K562 (cell line): ENCODE measurements at regions not wholly inside any gene's neighbourhood (a gene's known extent, or its start where the extent isn't known, plus 50 kb on each side); places are given as distances from the start of the nearest gene placed in this dataset.

Source experiments
- ATAC-seq: fragments of 200-7000 bp; cut with Tn5 transposase; 3 replicates; pipeline ENCODE4 v1.9.1; 2020; ENCODE audit warnings: moderate library complexity
- BruUV-seq: library from RNA; stranded (reverse); fragments of 400-500 nt; replicated peaks from 2 replicates; lab custom pipeline; 2021; lab: Mats Ljungman, UMichigan
- CTCF ChIA-PET: fragments of 300-600 bp; formaldehyde crosslinking; extraction: SDS; loops from one replicate; lab custom pipeline; 2021; ENCODE audit warnings: low intra/inter-chr PET ratio; lab: Yijun Ruan, JAX
- POLR2A ChIA-PET: fragments of 300-600, 350-650 bp; sonication (Branson Sonifier 250); formaldehyde crosslinking; extraction: SDS; loops from one replicate; lab custom pipeline; 2021; ENCODE audit warnings: antibody characterized with exemption, inconsistent platforms; lab: Yijun Ruan, JAX
- DNase-seq, 4 experiments: peaks; one replicate each; pipeline versions ENCODE4 v3.0.0 to v3.0.0-alpha.2; 2011 to 2018; ENCODE audit warnings: low spot score in 3 of 4, mixed read lengths in 3 of 4; ENCODE audit errors: extremely low read depth in 1 of 4
- FAIRE-seq: peaks from 2 replicates; lab custom pipeline; 2011; peaks lifted over from hg19 to GRCh38; lab: Jason Lieb, UNC
- H2AFZ ChIP-seq: 2 replicates; pipeline ENCODE4 v1.6.0; 2011; ENCODE audit warnings: low read depth, low read length, control low read depth, inconsistent platforms
- H3K27ac ChIP-seq: fragments of 200-600 bp; 3 replicates; pipeline ENCODE4 v1.8.0; 2011; ENCODE audit warnings: low read depth, mild to moderate bottlenecking, control low read depth, inconsistent platforms, low read length, moderate library complexity, mixed read lengths; ENCODE audit errors: extremely low read depth
- H3K27me3 ChIP-seq, 2 experiments: fragments of 300-600 bp in 1 of 2; 2 replicates in 1 of 2; 3 replicates in 1 of 2; pipeline versions ENCODE4 v1.6.0 to v1.8.0; 2011; ENCODE audit warnings: inconsistent platforms in 2 of 2, low read length in 2 of 2, mild to moderate bottlenecking in 1 of 2, mixed read lengths in 1 of 2, moderate library complexity in 1 of 2; ENCODE audit not compliant: control insufficient read depth in 2 of 2, insufficient read depth in 2 of 2
- H3K36me3 ChIP-seq: fragments of 300-600 bp; 3 replicates; pipeline ENCODE4 v1.8.0; 2011; ENCODE audit warnings: mild to moderate bottlenecking, low read length, inconsistent platforms; ENCODE audit not compliant: control insufficient read depth, insufficient read depth
- H3K4me1 ChIP-seq, 2 experiments: fragments of 200-600 bp in 1 of 2; replicated peaks in 1 of 2; 2 replicates in 1 of 2; 3 replicates in 1 of 2; pipeline versions ENCODE4 v1.5.1 to v1.8.0; 2011; ENCODE audit warnings: inconsistent platforms in 2 of 2, low read length in 2 of 2, mild to moderate bottlenecking in 1 of 2, mixed read lengths in 1 of 2, moderate library complexity in 1 of 2; ENCODE audit not compliant: control insufficient read depth in 2 of 2, insufficient read depth in 2 of 2
- H3K4me2 ChIP-seq: 2 replicates; pipeline ENCODE4 v1.6.1; 2011; ENCODE audit warnings: low read length, control low read depth, inconsistent platforms, mixed read lengths; ENCODE audit not compliant: insufficient read depth
- H3K4me3 ChIP-seq: fragments of 200-600 bp; sonication (generic), shearing (Covaris generic); 2 replicates; pipeline ENCODE4 v1.5.1; 2016; ENCODE audit warnings: control low read depth, inconsistent platforms
- H3K79me2 ChIP-seq: fragments of 200-600 bp; 3 replicates; pipeline ENCODE4 v1.8.0; 2011; ENCODE audit warnings: low read length, inconsistent platforms; ENCODE audit not compliant: control insufficient read depth, insufficient read depth
- H3K9ac ChIP-seq, 2 experiments: 2 replicates each; pipeline versions ENCODE4 v1.6.0 to v1.6.1; 2011; ENCODE audit warnings: low read depth in 2 of 2, low read length in 2 of 2, control low read depth in 1 of 2, inconsistent platforms in 1 of 2, mild to moderate bottlenecking in 1 of 2, mixed read lengths in 1 of 2; ENCODE audit not compliant: insufficient read depth in 1 of 2
- H3K9me1 ChIP-seq: one replicate; pipeline ENCODE4 v1.6.0; 2011; ENCODE audit warnings: inconsistent platforms, mild to moderate bottlenecking, low read length, moderate library complexity; ENCODE audit not compliant: control insufficient read depth, insufficient read depth
- H3K9me3 ChIP-seq: replicated peaks from 2 replicates; pipeline ENCODE4 v1.5.1; 2011; ENCODE audit warnings: low read depth, low read length, inconsistent platforms; ENCODE audit not compliant: control insufficient read depth, insufficient read depth
- H4K20me1 ChIP-seq: replicated peaks from 2 replicates; pipeline ENCODE4 v1.6.1; 2011; ENCODE audit warnings: low read length, inconsistent platforms, mixed read lengths; ENCODE audit not compliant: control insufficient read depth, insufficient read depth
- ARID1B ChIP-seq: fragments of 450-650 bp; IDR thresholded peaks from 2 replicates; pipeline ENCODE4 v1.6.1; 2016; ENCODE audit warnings: antibody characterized with exemption, mild to moderate bottlenecking, inconsistent platforms
- BACH1 ChIP-seq: fragments of 200-800 bp; sonication (Bioruptor generic); IDR thresholded peaks from 2 replicates; pipeline ENCODE4 v1.6.1; 2016; ENCODE audit warnings: missing genetic modification characterization, missing compliant biosample characterization
- CCNT2 ChIP-seq: IDR thresholded peaks from 2 replicates; pipeline ENCODE4 v1.6.1; 2011; ENCODE audit warnings: borderline replicate concordance, low read depth, mild to moderate bottlenecking, moderate library complexity, mixed read lengths, low read length; ENCODE audit not compliant: insufficient read length; ENCODE audit errors: extremely low read depth
- HDGF ChIP-seq: fragments of 450-650 bp; IDR thresholded peaks from 2 replicates; pipeline ENCODE4 v1.6.1; 2016
- MAFG ChIP-seq: fragments of 450-650 bp; conservative IDR thresholded peaks from 2 replicates; pipeline ENCODE4 v1.6.1; 2016; ENCODE audit warnings: missing genetic modification characterization, missing compliant biosample characterization
- MEIS2 ChIP-seq: fragments of 450-650 bp; IDR thresholded peaks from 2 replicates; pipeline ENCODE4 v1.6.1; 2014; ENCODE audit warnings: mild to moderate bottlenecking; ENCODE audit not compliant: partially characterized antibody
- PCBP2 ChIP-seq: fragments of 200-400 bp; formaldehyde crosslinking; IDR thresholded peaks from 2 replicates; pipeline ENCODE4 v1.6.1; 2018; ENCODE audit warnings: low read length, low read depth, mild to moderate bottlenecking, moderate library complexity; ENCODE audit not compliant: poor library complexity, severe bottlenecking
- POLR2H ChIP-seq: IDR thresholded peaks from 2 replicates; pipeline ENCODE4 v1.6.1; 2016; ENCODE audit warnings: missing genetic modification characterization, low read depth, mild to moderate bottlenecking, control low read depth, missing compliant biosample characterization, moderate library complexity
- SMARCC2 ChIP-seq: fragments of 450-650 bp; IDR thresholded peaks from 2 replicates; pipeline ENCODE4 v1.6.1; 2017; ENCODE audit warnings: antibody characterized with exemption, moderate library complexity, mild to moderate bottlenecking, low read depth
- ZNF212 ChIP-seq: fragments of 450-650 bp; formaldehyde crosslinking; IDR thresholded peaks from 2 replicates; pipeline ENCODE4 v1.4.0; 2020; ENCODE audit warnings: mild to moderate bottlenecking
- ZNF232 ChIP-seq: sonication (generic); formaldehyde crosslinking; IDR thresholded peaks from 2 replicates; pipeline ENCODE4 v1.8.0; 2022; ENCODE audit warnings: mild to moderate bottlenecking, missing genetic modification reagents
- WGBS: fragments of 100-300 bp; shearing (Covaris generic); methylation state at CpG from one replicate; pipeline ENCODE4 v1.1.6; 2016; ENCODE audit warnings: low coverage, mixed read lengths; ENCODE audit not compliant: insufficient coverage; ENCODE audit errors: missing lambda C conversion rate; 5-methylcytosine and 5-hydroxymethylcytosine counted together
- in situ Hi-C: fragments of 300-500 bp; cut with MboI; formaldehyde crosslinking; loops from 4 replicates; pipeline ENCODE4 v1.15.0; 2018; ENCODE audit warnings: inconsistent platforms, mixed read lengths
- intact Hi-C: fragments of 100-400 bp; cut with micrococcal nuclease; formaldehyde crosslinking; loops from 2 replicates; pipeline ENCODE4 v1.14.2; 2022
- TF ChIP-seq, protein P1 (sequence below): fragments of 450-650 bp; IDR thresholded peaks from 2 replicates; pipeline ENCODE4 v1.6.1; 2016; ENCODE audit warnings: low read depth

DNA sequence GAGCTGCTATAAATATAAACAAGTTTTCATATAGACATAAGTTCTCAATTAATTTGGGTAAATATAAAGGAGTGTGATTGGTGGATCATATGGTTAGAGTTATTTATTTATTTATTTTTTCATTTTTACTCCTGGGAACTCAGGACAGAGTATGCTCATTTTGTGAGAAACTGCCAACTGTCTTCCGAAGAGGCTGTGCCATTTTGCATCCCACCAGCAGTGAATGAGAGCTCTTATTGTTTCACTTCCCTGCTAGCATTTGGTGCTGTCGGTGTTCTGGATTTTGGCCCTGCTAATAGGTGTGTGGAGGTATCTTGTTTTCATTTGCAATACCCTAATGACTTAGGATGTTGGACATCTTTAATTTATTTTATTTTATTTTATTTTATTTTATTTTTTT lies 50.4 kb upstream of the XPO1 start:
- Histone ChIP-seq H2AFZ (no peak overlapping the region), H3K9ac (no peak overlapping the region), H3K27ac (no peak overlapping the region), H3K79me2 (no peaks in the 10 kb centered on the region), H3K4me2 (no peak overlapping the region), H3K27me3 (no peaks in the 10 kb centered on the region), H3K9me3 (no peaks in the 10 kb centered on the region)
- in situ Hi-C loops: no loop called here
- WGBS: 36% methylated on average over 2 of the region's 2 CpGs
- POLR2A ChIA-PET: no interaction called here
- DNase-seq: no peak
- no peak for TF ChIP-seq HDGF
- TF ChIP-seq MEIS2: no peak
- no peak for TF ChIP-seq ARID1B
- TF ChIP-seq, protein P1, sequence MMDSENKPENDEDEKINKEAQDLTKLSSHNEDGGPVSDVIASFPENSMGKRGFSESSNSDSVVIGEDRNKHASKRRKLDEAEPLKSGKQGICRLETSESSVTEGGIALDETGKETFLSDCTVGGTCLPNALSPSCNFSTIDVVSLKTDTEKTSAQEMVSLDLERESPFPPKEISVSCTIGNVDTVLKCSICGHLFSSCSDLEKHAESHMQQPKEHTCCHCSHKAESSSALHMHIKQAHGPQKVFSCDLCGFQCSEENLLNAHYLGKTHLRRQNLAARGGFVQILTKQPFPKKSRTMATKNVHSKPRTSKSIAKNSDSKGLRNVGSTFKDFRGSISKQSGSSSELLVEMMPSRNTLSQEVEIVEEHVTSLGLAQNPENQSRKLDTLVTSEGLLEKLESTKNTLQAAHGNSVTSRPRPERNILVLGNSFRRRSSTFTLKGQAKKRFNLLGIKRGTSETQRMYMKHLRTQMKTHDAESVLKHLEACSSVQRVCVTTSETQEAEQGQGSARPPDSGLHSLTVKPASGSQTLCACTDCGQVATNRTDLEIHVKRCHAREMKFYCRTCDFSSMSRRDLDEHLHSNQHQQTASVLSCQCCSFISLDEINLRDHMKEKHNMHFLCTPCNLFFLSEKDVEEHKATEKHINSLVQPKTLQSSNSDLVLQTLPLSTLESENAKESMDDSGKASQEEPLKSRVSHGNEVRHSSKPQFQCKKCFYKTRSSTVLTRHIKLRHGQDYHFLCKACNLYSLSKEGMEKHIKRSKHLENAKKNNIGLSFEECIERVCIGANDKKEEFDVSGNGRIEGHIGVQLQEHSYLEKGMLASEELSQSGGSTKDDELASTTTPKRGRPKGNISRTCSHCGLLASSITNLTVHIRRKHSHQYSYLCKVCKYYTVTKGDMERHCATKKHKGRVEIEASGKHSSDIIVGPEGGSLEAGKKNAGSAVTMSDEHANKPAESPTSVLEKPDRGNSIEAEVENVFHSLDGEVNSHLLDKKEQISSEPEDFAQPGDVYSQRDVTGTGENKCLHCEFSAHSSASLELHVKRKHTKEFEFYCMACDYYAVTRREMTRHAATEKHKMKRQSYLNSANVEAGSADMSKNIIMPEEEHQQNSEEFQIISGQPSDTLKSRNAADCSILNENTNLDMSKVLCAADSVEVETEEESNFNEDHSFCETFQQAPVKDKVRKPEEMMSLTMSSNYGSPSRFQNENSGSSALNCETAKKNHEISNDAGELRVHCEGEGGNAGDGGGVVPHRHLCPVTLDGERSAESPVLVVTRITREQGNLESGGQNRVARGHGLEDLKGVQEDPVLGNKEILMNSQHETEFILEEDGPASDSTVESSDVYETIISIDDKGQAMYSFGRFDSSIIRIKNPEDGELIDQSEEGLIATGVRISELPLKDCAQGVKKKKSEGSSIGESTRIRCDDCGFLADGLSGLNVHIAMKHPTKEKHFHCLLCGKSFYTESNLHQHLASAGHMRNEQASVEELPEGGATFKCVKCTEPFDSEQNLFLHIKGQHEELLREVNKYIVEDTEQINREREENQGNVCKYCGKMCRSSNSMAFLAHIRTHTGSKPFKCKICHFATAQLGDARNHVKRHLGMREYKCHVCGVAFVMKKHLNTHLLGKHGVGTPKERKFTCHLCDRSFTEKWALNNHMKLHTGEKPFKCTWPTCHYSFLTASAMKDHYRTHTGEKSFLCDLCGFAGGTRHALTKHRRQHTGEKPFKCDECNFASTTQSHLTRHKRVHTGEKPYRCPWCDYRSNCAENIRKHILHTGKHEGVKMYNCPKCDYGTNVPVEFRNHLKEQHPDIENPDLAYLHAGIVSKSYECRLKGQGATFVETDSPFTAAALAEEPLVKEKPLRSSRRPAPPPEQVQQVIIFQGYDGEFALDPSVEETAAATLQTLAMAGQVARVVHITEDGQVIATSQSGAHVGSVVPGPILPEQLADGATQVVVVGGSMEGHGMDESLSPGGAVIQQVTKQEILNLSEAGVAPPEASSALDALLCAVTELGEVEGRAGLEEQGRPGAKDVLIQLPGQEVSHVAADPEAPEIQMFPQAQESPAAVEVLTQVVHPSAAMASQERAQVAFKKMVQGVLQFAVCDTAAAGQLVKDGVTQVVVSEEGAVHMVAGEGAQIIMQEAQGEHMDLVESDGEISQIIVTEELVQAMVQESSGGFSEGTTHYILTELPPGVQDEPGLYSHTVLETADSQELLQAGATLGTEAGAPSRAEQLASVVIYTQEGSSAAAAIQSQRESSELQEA: no peak
- no peak for TF ChIP-seq ZNF212
- TF ChIP-seq POLR2H: no peak
- no peak for TF ChIP-seq ZNF232 (CRISPR knock-in tag)
- no peak for TF ChIP-seq MAFG
- TF ChIP-seq BACH1 (tag): no peak
- TF ChIP-seq SMARCC2: no peak
- TF ChIP-seq CCNT2: no peak
- no peak for TF ChIP-seq PCBP2
- TF ChIP-seq, all 486 proteins: peak for 0
- Histone ChIP-seq H3K4me1 (no peaks in the 10 kb centered on the region), H3K36me3 (no peaks in the 10 kb centered on the region), H3K4me3 (no peak overlapping the region), H4K20me1 (no peaks in the 10 kb centered on the region), H3K9me1 (no peaks in the 10 kb centered on the region)
- CTCF ChIA-PET: no interaction called here
- ATAC-seq: no peak
- FAIRE-seq: no peak
- BruUV-seq: no TSS peak
- intact Hi-C loops: no loop called here
